ENCODE measurements at regions not wholly inside any gene's neighbourhood (a gene's known extent, or its start where the extent isn't known, plus 50 kb on each side); places are given as distances from the start of the nearest gene placed in this dataset.

- TF ChIP-seq EZH2 (IDR thresholded peaks at IDR 0.05; ENCODE audit: low read length) (no peak), CTCF (optimal IDR thresholded peaks at IDR 0.05 in 1 of 3, IDR thresholded peaks at IDR 0.05 in 1 of 3, conservative IDR thresholded peaks at IDR 0.05 in 1 of 3; ENCODE audit: extremely low read depth in 1 of 3, insufficient read depth in 2 of 3, low read length in 3 of 3) (no peak)
Measured at GRCh38 chr13:47518530-47518929, 482.5 kb downstream of the SUCLA2 start.
